Testis (tissue), 2 donors: ENCODE measurements at regions not wholly inside any gene's neighbourhood (a gene's known extent, or its start where the extent isn't known, plus 50 kb on each side); places are given as distances from the start of the nearest gene placed in this dataset.

Source experiments
- DNase-seq: peaks from one replicate; pipeline ENCODE4 v3.0.0-alpha.2; 2019
- H3K27ac ChIP-seq, 2 donors: fragments of 200-600 bp; sonication (generic); one replicate each; pipeline ENCODE4 v1.5.1; 2019
- H3K27me3 ChIP-seq: fragments of 200-600 bp; sonication (generic); one replicate; pipeline ENCODE4 v1.5.1; 2019
- H3K36me3 ChIP-seq: fragments of 200-600 bp; sonication (generic); one replicate; pipeline ENCODE4 v1.5.1; 2017; ENCODE audit warnings: low read depth; ENCODE audit errors: missing control alignments
- H3K4me1 ChIP-seq: fragments of 200-600 bp; sonication (generic); one replicate; pipeline ENCODE4 v1.5.1; 2019
- H3K4me3 ChIP-seq, 2 donors: fragments of 200-600 bp; sonication (generic); one replicate each; pipeline ENCODE4 v1.5.1; 2017 to 2019
- H3K9me3 ChIP-seq: fragments of 200-600 bp; sonication (generic); one replicate; pipeline ENCODE4 v1.5.1; 2017
- CTCF ChIP-seq, 3 experiments: fragments of 450-650 bp in 2 of 3; fragments of 200-600 bp in 1 of 3; sonication (generic) in 1 of 3; IDR thresholded peaks; one replicate each; pipeline ENCODE4 v1.5.1; 2016 to 2019; ENCODE audit warnings: antibody characterized with exemption in 3 of 3, mild to moderate bottlenecking in 2 of 3, moderate library complexity in 1 of 3
- POLR2A ChIP-seq: fragments of 450-650 bp; IDR thresholded peaks from one replicate; pipeline ENCODE4 v1.6.1; 2017; ENCODE audit warnings: antibody characterized with exemption, mild to moderate bottlenecking, moderate library complexity
- WGBS, 2 donors: methylation state at CpG; one replicate each; pipeline ENCODE4 v1.1.5; 2018; 5-methylcytosine and 5-hydroxymethylcytosine counted together
- intact Hi-C: fragments of 100-400 bp; cut with DNase I; formaldehyde crosslinking; loops from one replicate; pipeline ENCODE4 v1.15.1; 2023; ENCODE audit warnings: low total_unique reads

DNA sequence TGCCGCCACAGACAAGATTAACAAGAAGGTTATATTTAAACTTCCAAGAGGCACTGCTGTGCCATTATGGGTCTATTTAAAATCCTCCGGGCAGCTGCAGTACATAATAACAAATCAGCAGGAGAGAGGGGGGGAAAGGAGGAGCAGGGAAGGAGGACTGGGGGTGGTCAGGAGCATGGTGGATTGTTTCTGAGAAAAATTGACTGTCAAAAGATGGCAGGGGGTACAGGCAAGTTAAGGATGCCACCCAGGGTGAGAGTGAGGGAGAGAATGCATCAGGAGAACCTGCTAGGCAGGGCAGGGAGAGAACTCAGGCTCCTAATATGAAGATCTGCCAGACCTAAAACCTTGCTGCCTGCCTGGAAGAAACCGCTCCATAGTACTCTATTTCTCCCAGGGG is 181.8 kb downstream of the GRIN2B start:
- 63 to 64% methylated on average over 3 of the region's 3 CpGs for WGBS, 2 donors
- Histone ChIP-seq H3K4me1 (no peaks in the 10 kb centered on the region), H3K27ac (no peak overlapping the region), H3K4me3 (no peak overlapping the region), H3K36me3 (no peaks in the 10 kb centered on the region), H3K27me3 (no peaks in the 10 kb centered on the region), H3K9me3 (no peaks in the 10 kb centered on the region)
- intact Hi-C loops: no loop called here
- DNase-seq: no peak
- TF ChIP-seq POLR2A: no peak
- no peak for TF ChIP-seq CTCF (IDR thresholded peaks at IDR 0.05)

DNA sequence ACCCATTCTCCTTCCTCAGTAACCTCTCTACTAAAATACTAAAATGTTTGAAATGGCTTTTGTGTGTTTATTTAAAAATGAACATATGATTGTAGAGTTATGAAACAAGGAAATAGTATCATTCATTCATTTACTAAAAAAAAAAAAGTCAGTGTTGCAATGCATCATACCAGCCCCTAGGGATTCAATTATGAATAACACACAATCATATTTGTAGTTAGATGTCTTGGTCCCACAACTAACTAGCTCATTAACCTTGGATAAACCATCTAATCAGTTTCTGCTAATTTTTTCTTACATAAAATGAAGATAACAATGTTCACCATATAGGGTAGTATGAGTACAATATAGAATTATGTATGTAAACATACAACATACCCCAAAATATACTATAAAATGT is 183.2 kb downstream of the GRIN2B start:
- intact Hi-C loops: no loop called here
- no peaks in the 10 kb centered on the region for H3K4me1 ChIP-seq

DNA sequence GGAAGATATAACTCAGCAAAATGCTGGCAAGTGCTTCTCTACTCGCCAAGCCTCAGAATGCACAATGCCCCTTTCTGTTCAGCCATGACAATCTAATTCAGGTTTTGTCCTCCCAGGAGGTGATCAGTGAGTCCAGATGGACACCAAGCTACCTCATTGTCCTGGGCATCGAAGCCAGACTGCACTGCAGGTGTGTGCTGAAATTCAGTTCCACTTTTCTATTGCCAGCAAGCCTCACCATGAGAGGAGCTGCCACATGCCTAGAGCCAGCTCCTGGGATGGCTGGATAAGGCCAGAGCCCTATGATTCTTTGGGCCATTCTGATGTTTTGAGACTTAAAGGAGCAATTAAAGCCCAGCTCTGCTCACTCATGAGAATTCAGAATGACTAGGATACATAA is 186.7 kb downstream of the GRIN2B start:
- Histone ChIP-seq H3K4me1 (no peaks in the 10 kb centered on the region), H3K36me3 (no peaks in the 10 kb centered on the region), H3K9me3 (no peaks in the 10 kb centered on the region), H3K27me3 (no peaks in the 10 kb centered on the region), H3K27ac (no peak overlapping the region), H3K4me3 (no peak overlapping the region)
- DNase-seq: no peak
- WGBS, 2 donors: 92 to 94% methylated on average over 2 of the region's 2 CpGs
- no peak for TF ChIP-seq CTCF (IDR thresholded peaks at IDR 0.05)
- intact Hi-C loops: no loop called here

More for the DNA sequence above, 183.2 kb downstream of the GRIN2B start:
- TF ChIP-seq CTCF (IDR thresholded peaks at IDR 0.05) (no peak), POLR2A (no peak)
- DNase-seq: no peak
- Histone ChIP-seq H3K4me3 (no peak overlapping the region), H3K36me3 (no peaks in the 10 kb centered on the region), H3K9me3 (no peaks in the 10 kb centered on the region), H3K27ac (no peak overlapping the region), H3K27me3 (no peaks in the 10 kb centered on the region)

DNA sequence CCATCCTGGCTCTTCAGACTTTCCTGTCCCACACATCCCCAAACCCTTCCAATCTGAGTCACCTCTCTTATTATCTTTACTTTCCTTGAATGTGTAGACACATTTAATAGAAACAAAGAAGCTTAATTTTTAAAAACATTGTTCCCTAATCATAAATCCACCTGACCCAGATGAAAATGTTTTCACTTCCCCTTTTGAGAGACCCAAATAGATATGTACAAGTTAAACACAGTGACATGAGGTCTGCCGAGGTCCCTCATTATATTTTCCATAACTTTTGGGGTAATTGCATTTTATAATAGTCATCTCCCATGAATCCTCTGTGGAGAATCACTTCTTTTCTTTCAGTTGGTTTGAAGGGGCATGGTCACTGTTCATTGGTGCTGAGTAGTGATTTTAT is 191.1 kb downstream of the GRIN2B start:
- H3K27me3 ChIP-seq: no peaks in the 10 kb centered on the region
- no peak overlapping the region for H3K27ac ChIP-seq
- no peaks in the 10 kb centered on the region for H3K4me1 ChIP-seq
- H3K4me3 ChIP-seq: no peak overlapping the region
- DNase-seq: no peak
- no peaks in the 10 kb centered on the region for H3K36me3 ChIP-seq
- WGBS, 2 donors: 81 to 88% methylated on average over 1 of the region's 1 CpG
- TF ChIP-seq POLR2A (no peak), CTCF (IDR thresholded peaks at IDR 0.05) (no peak)
- no peaks in the 10 kb centered on the region for H3K9me3 ChIP-seq
- intact Hi-C loops: no loop called here

DNA sequence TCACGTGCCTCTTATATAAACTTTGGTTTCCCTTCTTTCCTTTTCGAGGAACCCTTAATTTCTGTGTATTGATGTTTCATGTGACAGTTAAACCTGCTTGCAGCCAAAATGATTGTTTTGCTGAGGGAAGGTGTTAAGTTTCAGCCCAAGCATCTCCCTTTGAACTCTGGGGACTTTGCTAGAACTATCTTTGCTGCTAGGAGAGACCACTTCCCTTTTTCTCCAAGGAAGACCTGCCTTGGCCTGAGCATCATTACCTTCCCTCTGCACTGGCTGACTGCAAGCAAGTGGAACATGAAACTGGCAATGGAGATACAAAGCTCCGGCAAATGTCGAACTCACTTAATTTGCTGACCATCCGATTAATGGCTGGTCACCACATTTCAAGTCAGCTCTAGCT is 192.8 kb downstream of the GRIN2B start:
- Histone ChIP-seq H3K9me3 (no peaks in the 10 kb centered on the region), H3K4me1 (no peaks in the 10 kb centered on the region), H3K4me3 (no peak overlapping the region), H3K27me3 (no peaks in the 10 kb centered on the region), H3K27ac (no peak overlapping the region), H3K36me3 (no peaks in the 10 kb centered on the region)
- DNase-seq: no peak
- intact Hi-C loops: no loop called here
- no peak for TF ChIP-seq POLR2A
- no peak for TF ChIP-seq CTCF (IDR thresholded peaks at IDR 0.05)
- 65 to 75% methylated on average over 4 to 5 of the region's 5 CpGs for WGBS, 2 donors
